CD14-positive monocyte (primary cell): ENCODE measurements at regions not wholly inside any gene's neighbourhood (a gene's known extent, or its start where the extent isn't known, plus 50 kb on each side); places are given as distances from the start of the nearest gene placed in this dataset.

Experiments
- DNase-seq, 3 donors: peaks; one replicate each; pipeline ENCODE4 v3.0.0-alpha.2; 2011 to 2022
- H2AFZ ChIP-seq: 2 replicates; pipeline ENCODE4 v1.6.0; 2012; ENCODE audit warnings: mild to moderate bottlenecking, low read depth, low read length, inconsistent platforms; ENCODE audit not compliant: insufficient read depth, poor library complexity, severe bottlenecking
- H3K27ac ChIP-seq, 2 donors: 1 replicate in 1 of 2; 2 replicates in 1 of 2; pipeline ENCODE4 v1.5.1; 2012 to 2013; ENCODE audit warnings: low read length in 2 of 2, control low read depth in 1 of 2, inconsistent platforms in 1 of 2, low read depth in 1 of 2, mild to moderate bottlenecking in 1 of 2
- H3K27me3 ChIP-seq, 2 donors: one replicate each; pipeline versions ENCODE4 v1.6.0 to v1.6.1; 2011 to 2013; ENCODE audit warnings: low read length in 2 of 2; ENCODE audit not compliant: control insufficient read depth in 2 of 2, insufficient read depth in 2 of 2
- H3K36me3 ChIP-seq, 2 donors: replicated peaks in 1 of 2; 1 replicate in 1 of 2; 2 replicates in 1 of 2; pipeline versions ENCODE4 v1.5.1 to v1.6.1; 2012 to 2013; ENCODE audit warnings: low read length in 2 of 2, control low read depth in 1 of 2, inconsistent platforms in 1 of 2, mild to moderate bottlenecking in 1 of 2; ENCODE audit not compliant: insufficient read depth in 2 of 2, control insufficient read depth in 1 of 2
- H3K4me1 ChIP-seq, 2 donors: 1 replicate in 1 of 2; 2 replicates in 1 of 2; pipeline versions ENCODE4 v1.5.1 to v1.6.1; 2012 to 2013; ENCODE audit warnings: low read length in 2 of 2, control low read depth in 1 of 2, inconsistent platforms in 1 of 2, mild to moderate bottlenecking in 1 of 2, moderate library complexity in 1 of 2; ENCODE audit not compliant: insufficient read depth in 2 of 2, control insufficient read depth in 1 of 2
- H3K4me2 ChIP-seq: replicated peaks from 2 replicates; pipeline ENCODE3; 2012; ENCODE audit warnings: low read length, moderate library complexity, mild to moderate bottlenecking; ENCODE audit not compliant: poor library complexity, severe bottlenecking; ENCODE audit errors: extremely low read depth
- H3K4me3 ChIP-seq, 3 experiments: fragments of 200-600 bp in 1 of 3; sonication (generic) in 1 of 3; replicated peaks in 1 of 3; 1 replicate in 2 of 3; 2 replicates in 1 of 3; pipeline ENCODE4 v1.5.1; 2011 to 2013; ENCODE audit warnings: low read length in 3 of 3, mild to moderate bottlenecking in 3 of 3, control low read depth in 2 of 3, low read depth in 2 of 3, inconsistent platforms in 1 of 3, moderate library complexity in 1 of 3
- H3K79me2 ChIP-seq: 2 replicates; pipeline ENCODE4 v1.6.0; 2012; ENCODE audit warnings: mild to moderate bottlenecking, control low read depth, inconsistent platforms, low read length, moderate library complexity; ENCODE audit not compliant: insufficient read depth
- H3K9ac ChIP-seq: 2 replicates; pipeline ENCODE4 v1.6.0; 2017; ENCODE audit warnings: low read length, mild to moderate bottlenecking; ENCODE audit not compliant: insufficient read depth, poor library complexity, severe bottlenecking
- H3K9me3 ChIP-seq, 2 donors: replicated peaks in 1 of 2; 1 replicate in 1 of 2; 2 replicates in 1 of 2; pipeline versions ENCODE4 v1.5.1 to v1.6.1; 2012 to 2013; ENCODE audit warnings: low read length in 2 of 2, control low read depth in 1 of 2; ENCODE audit not compliant: control insufficient read depth in 1 of 2, insufficient read depth in 1 of 2
- H4K20me1 ChIP-seq: 2 replicates; pipeline ENCODE4 v1.6.0; 2012; ENCODE audit warnings: mild to moderate bottlenecking, low read length, control low read depth, moderate library complexity; ENCODE audit not compliant: insufficient read depth
- H3K27ac Mint-ChIP-seq, 7 donors: one replicate each; pipeline ENCODE4 v1.8.0; 2020; ENCODE audit warnings: mild to moderate bottlenecking in 7 of 7, mixed read lengths in 7 of 7, moderate library complexity in 6 of 7, inconsistent platforms in 2 of 7
- H3K27me3 Mint-ChIP-seq, 3 donors: one replicate each; pipeline ENCODE4 v1.8.0; 2021 to 2022; ENCODE audit warnings: low read depth in 3 of 3, mild to moderate bottlenecking in 3 of 3, mixed read lengths in 3 of 3, moderate library complexity in 3 of 3, inconsistent platforms in 1 of 3
- H3K36me3 Mint-ChIP-seq, 2 donors: one replicate each; pipeline ENCODE4 v1.8.0; 2020; ENCODE audit warnings: mixed read lengths in 2 of 2, inconsistent platforms in 1 of 2, mild to moderate bottlenecking in 1 of 2
- H3K4me1 Mint-ChIP-seq: one replicate; pipeline ENCODE4 v1.8.0; 2020; ENCODE audit warnings: mild to moderate bottlenecking, mixed read lengths
- H3K4me3 Mint-ChIP-seq, 2 donors: one replicate each; pipeline ENCODE4 v1.8.0; 2020; ENCODE audit warnings: mild to moderate bottlenecking in 2 of 2, mixed read lengths in 2 of 2, moderate library complexity in 1 of 2
- H3K9me3 Mint-ChIP-seq, 7 donors: one replicate each; pipeline ENCODE4 v1.8.0; 2020 to 2022; ENCODE audit warnings: mixed read lengths in 7 of 7, mild to moderate bottlenecking in 6 of 7, moderate library complexity in 6 of 7, inconsistent platforms in 2 of 7
- CTCF ChIP-seq: fragments of 200-600 bp; IDR thresholded peaks from one replicate; pipeline ENCODE4 v1.8.0; 2022; ENCODE audit warnings: antibody characterized with exemption, mild to moderate bottlenecking
- WGBS: methylation state at CpG from one replicate; pipeline ENCODE4 v1.1.5; 2013; ENCODE audit warnings: missing lambda C conversion rate; ENCODE audit not compliant: insufficient coverage; 5-methylcytosine and 5-hydroxymethylcytosine counted together
- intact Hi-C, 2 donors: fragments of 100-400 bp; cut with micrococcal nuclease; formaldehyde crosslinking; loops; one replicate each; pipeline versions ENCODE4 v1.15.0 to v1.15.1; 2023

GRCh38 chr13:65592731-65593130, 1637.4 kb downstream of the PCDH9 start:
- no peak overlapping the region for H3K27ac ChIP-seq
- no peaks in the 10 kb centered on the region for H3K4me1 Mint-ChIP-seq
- H3K9ac ChIP-seq = no peak overlapping the region
- H3K36me3 Mint-ChIP-seq = no peaks in the 10 kb centered on the region
- no peak for DNase-seq
- H3K79me2 ChIP-seq = no peaks in the 10 kb centered on the region
- H3K4me2 ChIP-seq = no peak overlapping the region
- H3K9me3 Mint-ChIP-seq = peaks cover 0 to 12% (median 4%) of the 10 kb centered on the region in 7 donors
- WGBS = no CpG with 5 or more reads among the region's 1 CpG
- intact Hi-C loops = no loop called here
- H3K36me3 ChIP-seq = no peaks in the 10 kb centered on the region
- no peak overlapping the region for H3K27ac Mint-ChIP-seq
- H3K27me3 Mint-ChIP-seq = no peaks in the 10 kb centered on the region
- no peak overlapping the region for H2AFZ ChIP-seq
- no peak for TF ChIP-seq CTCF
- no peak overlapping the region for H3K4me3 ChIP-seq
- H3K4me1 ChIP-seq = no peaks in the 10 kb centered on the region
- H3K27me3 ChIP-seq = no peaks in the 10 kb centered on the region
- no peak overlapping the region for H3K4me3 Mint-ChIP-seq
- no peaks in the 10 kb centered on the region for H3K9me3 ChIP-seq
- no peaks in the 10 kb centered on the region for H4K20me1 ChIP-seq

GRCh38 chr13:65585346-65585745, 1644.8 kb downstream of the PCDH9 start:
- Histone ChIP-seq H3K9me3 (peaks cover 6 to 9% of the 10 kb centered on the region in 2 donors), H3K4me3 (no peak overlapping the region), H2AFZ (no peak overlapping the region), H3K27me3 (no peaks in the 10 kb centered on the region), H3K4me2 (no peak overlapping the region), H3K9ac (no peak overlapping the region), H3K79me2 (no peaks in the 10 kb centered on the region), H3K27ac (no peak overlapping the region), H3K36me3 (no peaks in the 10 kb centered on the region), H3K4me1 (no peaks in the 10 kb centered on the region), H4K20me1 (no peaks in the 10 kb centered on the region)
- Mint-ChIP-seq H3K36me3 (no peaks in the 10 kb centered on the region), H3K4me1 (no peaks in the 10 kb centered on the region), H3K4me3 (no peak overlapping the region), H3K27me3 (peaks cover 0 to 1% (median 0%) of the 10 kb centered on the region in 3 donors), H3K9me3 (peaks cover 2 to 29% (median 10%) of the 10 kb centered on the region in 7 donors), H3K27ac (no peak overlapping the region)
- intact Hi-C loops = no loop called here
- TF ChIP-seq CTCF = no peak
- no peak for DNase-seq
- WGBS = 85% methylated on average over 10 of the region's 10 CpGs
